Stimulated activated CD4-positive, alpha-beta T cell treated with anti-CD3 and anti-CD28 coated beads, TNF-alpha, amount 100 ng/mL, for 1 hour (primary cell): ENCODE measurements at regions not wholly inside any gene's neighbourhood (a gene's known extent, or its start where the extent isn't known, plus 50 kb on each side); places are given as distances from the start of the nearest gene placed in this dataset.
"Not testable (repeated sequence)": the region's sequence is repeated elsewhere in the genome, so short reads cannot be mapped to it uniquely, and the experiment has no call there.

ENCODE experiments used
- DNase-seq, 3 donors: peaks; one replicate each; pipeline ENCODE4 v3.0.0-alpha.2; 2020; ENCODE audit warnings: low read depth in 3 of 3, low spot score in 1 of 3

- DNase-seq: no peak
Observed at GRCh38 chr20:53800883-53801604, 207.4 kb upstream of the ZNF217 start.

GRCh38 chr20:53800418-53800817 lies 206.8 kb upstream of the ZNF217 start:
- DNase-seq: no peak

DNA sequence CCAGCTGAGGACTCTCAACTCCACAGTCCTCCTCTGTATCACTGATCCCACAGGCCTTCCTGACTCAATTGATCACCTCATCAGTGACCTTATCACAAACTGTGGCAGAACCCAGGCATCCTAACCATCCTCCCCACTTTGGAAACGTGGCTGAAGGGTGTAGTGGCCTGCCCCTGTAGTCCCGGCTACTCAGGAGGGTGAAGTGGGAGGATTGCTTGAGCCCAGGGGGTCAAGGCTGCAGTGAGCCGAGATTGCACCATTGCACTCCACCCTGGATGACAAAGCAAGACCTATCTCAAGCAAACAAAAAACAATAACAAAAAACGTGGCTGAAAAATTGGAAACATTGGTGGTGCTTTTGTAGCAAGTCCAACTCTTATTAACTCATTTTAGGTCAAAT lies 203.4 kb upstream of the ZNF217 start:
- DNase-seq: no peak

GRCh38 chr20:53795170-53795569 lies 201.5 kb upstream of the ZNF217 start:
- no peak for DNase-seq

DNA sequence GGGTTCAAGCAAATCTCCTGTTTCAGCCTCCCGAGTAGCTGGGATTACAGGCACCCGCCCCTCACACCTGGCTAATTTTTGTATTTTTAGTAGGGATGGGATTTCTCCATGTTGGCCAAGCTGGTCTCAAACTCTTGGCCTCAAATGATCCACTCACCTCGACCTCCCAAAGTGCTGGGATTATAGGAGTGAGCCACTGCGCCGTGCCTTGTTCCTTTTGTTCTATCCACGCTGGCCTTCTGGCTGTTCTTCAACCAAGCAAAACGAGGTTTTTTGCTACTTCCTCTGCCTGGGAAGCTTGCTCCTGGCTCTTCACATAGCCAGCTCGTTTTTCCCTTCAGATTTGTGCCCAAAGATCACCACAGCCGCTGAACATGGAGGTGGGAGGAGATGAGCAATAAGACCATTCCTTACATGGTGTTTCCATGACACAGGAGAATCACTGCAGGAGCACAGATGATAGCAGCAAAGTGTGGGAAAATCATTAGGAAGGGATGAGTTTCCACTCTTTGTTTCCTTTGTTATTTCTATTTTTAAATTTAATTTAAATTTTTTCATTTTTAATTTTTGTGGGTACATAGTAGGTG lies 201.0 kb upstream of the ZNF217 start:
- no peak for DNase-seq

GRCh38 chr20:53793783-53794383 lies 200.2 kb upstream of the ZNF217 start:
- DNase-seq: no peak

DNA sequence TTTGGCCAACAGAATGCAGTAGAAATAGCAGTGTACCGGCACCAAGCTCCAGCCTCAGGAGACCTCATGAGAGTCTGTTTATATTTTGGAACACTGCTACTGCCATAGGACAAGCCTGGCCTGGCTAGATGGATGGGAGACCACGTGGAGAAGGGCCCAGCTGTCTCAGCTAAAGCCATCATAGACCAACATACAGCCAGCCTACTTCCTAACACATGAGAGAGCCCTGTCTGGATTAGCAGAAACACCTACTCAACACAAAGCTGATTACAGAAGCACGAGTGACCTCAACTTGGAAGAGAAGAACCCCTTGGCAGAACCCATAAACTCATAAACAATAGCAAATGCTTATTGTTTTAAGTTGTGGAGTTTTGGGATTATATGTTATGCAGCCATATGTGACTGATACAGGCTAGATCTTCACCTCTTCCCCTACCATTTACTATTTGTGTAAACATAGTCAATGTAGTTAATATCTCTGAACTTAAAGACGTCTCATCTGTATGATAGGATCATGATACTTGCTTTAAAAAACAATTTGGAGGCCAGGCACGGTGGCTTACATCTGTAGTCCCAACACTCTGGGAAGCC lies 199.4 kb upstream of the ZNF217 start:
- DNase-seq: no peak

- DNase-seq: no peak
Observed at GRCh38 chr20:53789989-53790675, 196.5 kb upstream of the ZNF217 start.

- no peak for DNase-seq
Observed at GRCh38 chr20:53788253-53789022, 194.8 kb upstream of the ZNF217 start.

GRCh38 chr20:53787491-53787931 lies 193.9 kb upstream of the ZNF217 start:
- not testable (repeated sequence) for DNase-seq

DNA sequence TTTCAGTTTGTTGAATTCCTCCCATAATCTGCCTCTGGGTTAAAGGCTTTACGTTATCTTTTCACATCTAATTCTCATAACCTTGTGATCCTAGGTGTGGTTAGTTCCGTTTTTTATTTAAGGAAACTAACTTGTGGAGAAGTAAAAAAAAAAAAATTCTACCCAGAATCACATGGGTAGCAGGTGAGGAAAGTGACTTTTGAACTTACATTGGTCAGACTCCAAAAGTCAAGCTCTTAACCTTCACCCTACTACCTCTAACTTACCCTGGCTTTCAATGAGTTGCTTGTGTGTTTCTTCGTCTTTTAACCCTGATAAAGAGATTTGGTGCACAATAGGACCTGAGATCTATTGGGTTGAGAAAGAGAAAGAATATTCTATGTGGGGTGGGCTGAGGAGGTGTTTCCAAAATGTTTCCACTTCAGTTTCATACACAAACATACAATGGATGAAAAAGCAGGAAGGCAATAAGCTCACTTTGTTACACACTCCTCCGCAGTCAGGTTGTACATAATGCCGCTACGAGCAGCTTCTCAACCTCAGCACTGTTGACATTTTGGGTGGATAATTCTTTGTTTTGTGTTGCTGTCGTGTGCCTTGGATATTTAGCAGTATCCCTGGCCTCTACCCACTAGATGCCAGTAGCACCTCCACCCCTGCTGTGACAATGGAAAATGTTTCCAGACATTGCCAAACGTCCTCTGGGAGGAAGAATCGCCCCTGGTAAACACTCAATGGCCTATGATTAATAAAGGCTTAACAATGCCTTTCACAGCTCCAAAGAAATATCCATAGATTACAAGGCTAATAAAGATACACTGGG lies 193.0 kb upstream of the ZNF217 start:
- no peak for DNase-seq

DNA sequence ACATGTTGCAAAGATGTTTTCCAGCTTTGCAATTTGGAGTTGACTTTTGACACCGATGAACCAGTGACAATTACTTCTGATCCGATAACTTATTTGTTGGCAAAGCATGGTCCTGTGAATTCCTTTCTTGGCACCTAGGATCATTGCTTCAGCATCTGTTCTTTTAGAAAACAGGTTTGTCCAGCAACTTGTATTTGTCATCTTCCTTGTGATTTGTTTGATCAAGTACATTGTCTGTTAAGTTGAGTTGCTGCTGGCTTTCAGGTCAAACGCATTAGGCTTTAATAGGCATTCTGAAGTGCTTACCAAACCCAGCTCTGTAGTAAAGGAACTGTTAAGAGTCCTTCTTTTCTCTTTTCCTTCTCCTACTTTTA lies 192.4 kb upstream of the ZNF217 start:
- DNase-seq: no peak

DNA sequence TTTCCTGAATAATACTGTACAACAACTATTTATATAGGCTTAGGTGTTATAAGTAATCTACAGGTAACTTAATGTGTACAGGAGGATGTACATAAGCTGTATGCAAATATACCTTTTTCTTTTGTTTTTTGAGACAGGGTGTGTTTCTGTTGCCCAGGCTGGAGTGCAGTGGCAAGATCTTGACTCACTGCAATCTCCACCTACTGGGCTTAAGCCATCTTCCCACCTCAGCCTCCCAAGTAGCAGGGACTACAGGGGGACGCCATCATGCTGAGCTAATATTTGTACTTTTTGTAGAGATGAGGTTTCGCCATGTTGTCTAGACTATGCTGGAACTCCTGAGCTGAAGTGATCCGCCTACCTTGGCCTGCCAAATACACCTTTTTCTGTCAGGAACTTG lies 191.7 kb upstream of the ZNF217 start:
- no peak for DNase-seq

DNA sequence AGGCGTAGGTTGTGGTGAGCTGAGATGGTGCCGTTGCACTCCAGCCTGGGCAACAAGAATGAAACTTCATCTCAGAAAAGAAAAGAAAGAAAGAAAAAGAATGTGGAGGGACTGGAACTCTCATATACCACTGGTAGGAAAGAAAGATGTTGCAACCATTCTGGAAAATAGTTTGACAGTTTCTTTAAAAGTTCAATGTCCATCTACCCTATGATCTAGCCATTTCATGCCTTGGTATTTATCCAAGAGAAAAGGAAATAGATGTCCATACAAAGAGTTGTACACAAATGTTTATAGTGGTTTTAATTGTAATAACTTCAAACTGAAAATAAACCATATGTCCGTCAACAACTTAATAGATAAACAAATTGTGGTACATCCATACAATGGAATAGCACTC lies 190.1 kb upstream of the ZNF217 start:
- no peak for DNase-seq

- DNase-seq: no peak
Observed at GRCh38 chr20:53782612-53783246, 189.1 kb upstream of the ZNF217 start.

GRCh38 chr20:53779822-53780221 lies 186.2 kb upstream of the ZNF217 start:
- DNase-seq: no peak

GRCh38 chr20:53778736-53779135 lies 185.1 kb upstream of the ZNF217 start:
- DNase-seq: no peak

DNA sequence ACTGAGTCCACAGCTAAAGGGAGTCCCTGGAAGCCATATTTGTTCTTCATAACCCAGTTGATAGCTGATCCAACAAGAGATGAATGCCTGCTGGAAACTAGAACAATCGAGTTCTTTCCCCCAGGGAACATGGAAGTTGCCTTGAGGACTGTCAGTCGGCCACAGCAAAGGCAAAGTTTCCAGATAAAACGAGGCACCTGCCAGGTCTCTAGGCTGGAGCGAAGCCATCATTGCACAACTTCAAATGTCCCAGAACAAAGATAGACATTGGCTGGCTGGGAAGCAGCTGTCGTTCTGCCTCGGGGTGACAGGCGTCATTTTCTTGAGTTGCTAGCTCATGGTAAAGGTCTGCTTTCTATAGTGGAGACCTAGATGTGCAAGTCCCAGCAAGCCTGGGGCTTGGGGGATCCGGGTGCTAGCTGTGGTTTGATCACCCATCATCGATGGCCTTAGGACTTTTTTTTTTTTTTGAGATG lies 184.4 kb upstream of the ZNF217 start:
- no peak for DNase-seq

DNA sequence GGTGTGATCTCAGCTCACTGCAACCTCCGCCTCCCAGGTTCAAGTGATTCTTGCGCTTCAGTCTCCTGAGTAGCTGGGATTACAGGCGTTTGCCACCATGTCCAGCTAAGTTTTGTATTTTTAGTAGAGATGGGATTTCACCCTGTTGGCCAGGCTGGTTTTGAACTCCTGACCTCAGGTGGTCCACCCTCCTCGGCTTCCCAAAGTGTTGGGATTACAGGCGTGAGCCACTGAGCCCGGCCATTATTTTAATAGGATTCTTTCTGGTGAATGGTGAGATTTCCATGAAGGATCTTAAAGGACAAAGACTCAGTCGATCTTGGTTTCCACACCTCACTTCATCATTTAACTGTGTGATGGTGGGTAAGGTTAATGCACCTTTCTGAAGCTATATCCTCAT lies 183.8 kb upstream of the ZNF217 start:
- not testable (repeated sequence) for DNase-seq
